ENCODE measurements at regions not wholly inside any gene's neighbourhood (a gene's known extent, or its start where the extent isn't known, plus 50 kb on each side); places are given as distances from the start of the nearest gene placed in this dataset.
"Not testable (repeated sequence)": the region's sequence is repeated elsewhere in the genome, so short reads cannot be mapped to it uniquely, and the experiment has no call there.

DNA sequence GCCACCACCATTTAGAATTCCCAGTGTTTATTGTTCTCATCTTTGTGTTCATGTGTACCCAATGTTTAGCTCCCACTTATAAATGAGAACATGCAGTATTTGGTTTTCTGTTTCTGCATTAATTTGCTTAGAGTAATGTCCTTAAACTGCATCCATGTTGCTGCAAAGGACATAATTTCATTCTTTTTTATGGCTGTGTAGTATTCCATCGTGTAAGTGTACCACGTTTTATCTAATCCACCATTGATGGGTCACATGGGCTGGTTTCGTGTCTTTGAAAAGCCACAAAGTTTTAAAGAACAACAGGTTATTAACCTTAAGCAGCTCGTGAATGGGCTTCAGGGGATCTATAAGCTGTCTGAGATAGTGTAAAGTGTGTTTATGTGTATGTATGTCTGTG, 125.2 kb upstream of the CDIN1 start:
- H3K36me3 ChIP-seq (ENCODE audit: control insufficient read depth, insufficient read depth, low read length); H3K4me3 ChIP-seq; H3K4me2 ChIP-seq (ENCODE audit: insufficient read depth, low read length); H3K4me1 ChIP-seq (replicated peaks in 1 of 2; ENCODE audit: control insufficient read depth in 2 of 2, insufficient read depth in 2 of 2, low read length in 2 of 2); ATAC-seq; H3K9me1 ChIP-seq (ENCODE audit: control insufficient read depth, insufficient read depth, low read length); DNase-seq (ENCODE audit: extremely low read depth in 1 of 4, low spot score in 3 of 4); in situ Hi-C loops (cut with MboI); POLR2A ChIA-PET; H4K20me1 ChIP-seq (replicated peaks; ENCODE audit: control insufficient read depth, insufficient read depth, low read length); FAIRE-seq; H3K9ac ChIP-seq (ENCODE audit: insufficient read depth in 1 of 2, low read depth in 2 of 2, low read length in 2 of 2); BruUV-seq (replicated peaks); H2AFZ ChIP-seq (ENCODE audit: low read depth, low read length); CTCF ChIA-PET (ENCODE audit: low intra/inter-chr PET ratio); H3K9me3 ChIP-seq (replicated peaks; ENCODE audit: control insufficient read depth, insufficient read depth, low read depth, low read length); H3K27me3 ChIP-seq (ENCODE audit: control insufficient read depth in 2 of 2, insufficient read depth in 2 of 2, low read length in 2 of 2); intact Hi-C loops (cut with micrococcal nuclease); H3K27ac ChIP-seq (ENCODE audit: extremely low read depth, low read depth, low read length); H3K79me2 ChIP-seq (ENCODE audit: control insufficient read depth, insufficient read depth, low read length): not testable (repeated sequence)
- TF ChIP-seq BCOR (IDR thresholded peaks at IDR 0.05) (peak; percentile 49; the same call in 1 of the 2 replicates), KDM1A (IDR thresholded peaks at IDR 0.05) (0 out of 4 replicates have a peak, but pooled peaks of 1 of the 2 experiments have one; percentile 26), ZNF146 (CRISPR knock-in tag; IDR thresholded peaks at IDR 0.05; ENCODE audit: unreplicated experiment) (peak; percentile 68)
- 39% methylated on average over 4 of the region's 4 CpGs for WGBS (ENCODE audit: insufficient coverage, low coverage, missing lambda C conversion rate)

DNA sequence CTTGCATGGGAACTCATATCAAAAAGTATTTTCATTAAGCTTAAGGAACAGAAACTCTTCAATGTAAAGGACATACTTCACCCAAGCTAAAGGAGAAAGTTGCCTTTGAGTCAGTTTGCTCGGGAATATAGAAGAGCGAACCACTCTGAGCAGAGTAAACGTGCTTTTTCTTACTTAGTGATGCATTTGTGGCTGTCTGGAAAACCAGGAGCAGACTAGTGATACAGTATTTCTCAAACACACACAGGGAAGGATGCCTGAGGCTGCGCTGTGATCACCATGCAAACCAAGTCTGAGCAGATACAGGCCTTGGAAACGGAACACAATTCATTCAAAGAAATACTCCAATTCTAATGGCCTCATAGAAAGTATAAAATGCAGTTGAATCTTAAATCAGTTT, 121.0 kb upstream of the CDIN1 start:
- no peak for FAIRE-seq
- CTCF ChIA-PET (ENCODE audit: low intra/inter-chr PET ratio) = no interaction called here
- POLR2A ChIA-PET = interaction anchor here (1.1 kb wide), 1 partner anchor 33 kb away, joined by 3 read pairs; no protein-coding TSS in a partner anchor
- Histone ChIP-seq H3K9me1 (ENCODE audit: control insufficient read depth, insufficient read depth, low read length) (no peaks in the 10 kb centered on the region), H3K9me3 (replicated peaks; ENCODE audit: control insufficient read depth, insufficient read depth, low read depth, low read length) (no peaks in the 10 kb centered on the region), H3K79me2 (ENCODE audit: control insufficient read depth, insufficient read depth, low read length) (no peaks in the 10 kb centered on the region), H3K27me3 (ENCODE audit: control insufficient read depth in 2 of 2, insufficient read depth in 2 of 2, low read length in 2 of 2) (no peaks in the 10 kb centered on the region), H3K36me3 (ENCODE audit: control insufficient read depth, insufficient read depth, low read length) (no peaks in the 10 kb centered on the region), H3K4me1 (replicated peaks in 1 of 2; ENCODE audit: control insufficient read depth in 2 of 2, insufficient read depth in 2 of 2, low read length in 2 of 2) (no peaks in the 10 kb centered on the region), H3K9ac (ENCODE audit: insufficient read depth in 1 of 2, low read depth in 2 of 2, low read length in 2 of 2) (no peak overlapping the region), H3K4me3 (no peak overlapping the region), H2AFZ (ENCODE audit: low read depth, low read length) (0 out of 2 replicates have a peak overlapping the region, but pooled peaks have one; percentile 0), H3K4me2 (ENCODE audit: insufficient read depth, low read length) (no peak overlapping the region), H3K27ac (ENCODE audit: extremely low read depth, low read depth, low read length) (no peak overlapping the region), H4K20me1 (replicated peaks; ENCODE audit: control insufficient read depth, insufficient read depth, low read length) (no peaks in the 10 kb centered on the region)
- WGBS (ENCODE audit: insufficient coverage, low coverage, missing lambda C conversion rate) = 36% methylated on average over 5 of the region's 5 CpGs
- in situ Hi-C loops (cut with MboI) = no loop called here
- no peak for ATAC-seq
- DNase-seq (ENCODE audit: extremely low read depth in 1 of 4, low spot score in 3 of 4) = no peak
- BruUV-seq (replicated peaks) = no TSS peak
- intact Hi-C loops (cut with micrococcal nuclease) = no loop called here
- no peak for TF ChIP-seq ZNF780A (CRISPR knock-in tag; IDR thresholded peaks at IDR 0.05)
- no peak for TF ChIP-seq OTX1 (CRISPR knock-in tag; IDR thresholded peaks at IDR 0.05)
- no peak for TF ChIP-seq ZNF232 (CRISPR knock-in tag; IDR thresholded peaks at IDR 0.05)
- no peak for TF ChIP-seq ATF7 (IDR thresholded peaks at IDR 0.05)
- no peak for TF ChIP-seq ZNF212 (CRISPR knock-in tag; IDR thresholded peaks at IDR 0.05)
- no peak for TF ChIP-seq BACH1 (tag; IDR thresholded peaks at IDR 0.05)
- no peak for TF ChIP-seq PHF20 (IDR thresholded peaks at IDR 0.05; ENCODE audit: partially characterized antibody)
- no peak for TF ChIP-seq NONO (IDR thresholded peaks at IDR 0.05; ENCODE audit: low read depth in 2 of 2, low read length in 1 of 2)
- TF ChIP-seq FOSL1 (tag; conservative IDR thresholded peaks at IDR 0.05) = no peak
